Mesendoderm (in vitro differentiated cells): ENCODE measurements at regions not wholly inside any gene's neighbourhood (a gene's known extent, or its start where the extent isn't known, plus 50 kb on each side); places are given as distances from the start of the nearest gene placed in this dataset.

Experiments used
- DNase-seq: peaks from one replicate; pipeline ENCODE4 v3.0.0; 2013
- H2AK5ac ChIP-seq: 2 replicates; pipeline ENCODE4 v1.6.1; 2013; ENCODE audit warnings: low read length, inconsistent platforms
- H2BK120ac ChIP-seq: 2 replicates; pipeline ENCODE4 v1.6.1; 2013; ENCODE audit warnings: low read depth, mild to moderate bottlenecking, low read length, moderate library complexity, mixed read lengths
- H2BK15ac ChIP-seq: replicated peaks from 2 replicates; pipeline ENCODE4 v1.6.1; 2013; ENCODE audit warnings: low read depth, mild to moderate bottlenecking, moderate library complexity
- H2BK5ac ChIP-seq: 2 replicates; pipeline ENCODE4 v1.6.1; 2013; ENCODE audit warnings: low read length, inconsistent platforms
- H3K18ac ChIP-seq: 2 replicates; pipeline ENCODE4 v1.6.1; 2013; ENCODE audit warnings: mild to moderate bottlenecking, low read length, mixed read lengths
- H3K23ac ChIP-seq: one replicate; pipeline ENCODE4 v1.6.1; 2013; ENCODE audit warnings: low read length
- H3K27ac ChIP-seq: 2 replicates; pipeline ENCODE4 v1.5.1; 2013; ENCODE audit warnings: low read depth, mild to moderate bottlenecking, inconsistent platforms, low read length, moderate library complexity
- H3K27me3 ChIP-seq: 2 replicates; pipeline ENCODE4 v1.6.1; 2013; ENCODE audit warnings: low read length, control low read depth, mild to moderate bottlenecking, inconsistent platforms; ENCODE audit not compliant: insufficient read depth, poor library complexity
- H3K36me3 ChIP-seq: 2 replicates; pipeline ENCODE4 v1.6.1; 2013; ENCODE audit warnings: low read length, inconsistent platforms; ENCODE audit not compliant: control insufficient read depth, insufficient read depth
- H3K4ac ChIP-seq: one replicate; pipeline ENCODE4 v1.6.1; 2013; ENCODE audit warnings: low read depth, mild to moderate bottlenecking, low read length, moderate library complexity
- H3K4me1 ChIP-seq: 2 replicates; pipeline ENCODE4 v1.6.1; 2013; ENCODE audit warnings: low read depth, low read length, inconsistent platforms; ENCODE audit not compliant: control insufficient read depth
- H3K4me2 ChIP-seq: 2 replicates; pipeline ENCODE4 v1.6.1; 2013; ENCODE audit warnings: low read length
- H3K4me3 ChIP-seq: 2 replicates; pipeline ENCODE4 v1.5.1; 2013; ENCODE audit warnings: mild to moderate bottlenecking, low read length
- H3K56ac ChIP-seq: one replicate; pipeline ENCODE4 v1.6.1; 2013; ENCODE audit warnings: low read length
- H3K79me1 ChIP-seq: 2 replicates; pipeline ENCODE4 v1.6.1; 2013; ENCODE audit warnings: low read length, inconsistent platforms
- H3K79me2 ChIP-seq: 2 replicates; pipeline ENCODE4 v1.6.1; 2013; ENCODE audit warnings: mild to moderate bottlenecking, low read length; ENCODE audit not compliant: control insufficient read depth, insufficient read depth
- H3K9ac ChIP-seq: 2 replicates; pipeline ENCODE4 v1.6.1; 2013; ENCODE audit warnings: low read length, inconsistent platforms
- H4K5ac ChIP-seq: one replicate; pipeline ENCODE4 v1.6.1; 2013; ENCODE audit warnings: low read length
- H4K8ac ChIP-seq: one replicate; pipeline ENCODE4 v1.6.1; 2013; ENCODE audit warnings: low read depth, mild to moderate bottlenecking, control low read depth, low read length, moderate library complexity
- WGBS: extraction: QIAGEN DNeasy Blood & Tissue Kit; methylation state at CpG from one replicate; pipeline ENCODE4 v1.1.7; 2013; ENCODE audit warnings: low lambda C conversion rate, missing lambda C conversion rate; ENCODE audit not compliant: insufficient coverage; ENCODE audit errors: extremely low coverage; 5-methylcytosine and 5-hydroxymethylcytosine counted together

DNA sequence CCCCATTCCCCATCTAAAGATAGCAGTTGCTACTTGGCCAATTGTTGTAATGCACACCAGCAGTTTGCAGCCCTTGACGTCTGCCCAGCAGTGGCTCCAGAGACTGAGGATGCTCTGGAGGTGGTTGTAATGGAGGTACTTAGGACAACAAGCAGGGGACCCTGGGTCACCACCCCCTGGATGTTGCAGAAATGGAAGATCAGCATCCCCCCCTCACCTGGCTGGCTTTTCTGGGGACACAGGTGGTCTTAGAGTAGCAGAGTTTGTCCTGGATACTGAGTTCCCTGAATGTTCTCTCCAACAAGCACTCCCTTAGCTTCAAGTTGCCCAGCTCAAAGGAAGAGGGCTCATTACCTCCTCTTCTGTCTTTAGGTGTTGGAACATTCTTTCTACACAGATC is 250.5 kb downstream of the AACS start:
- H4K5ac ChIP-seq, result no peak overlapping the region
- no peak overlapping the region for H3K18ac ChIP-seq
- H3K4me3 ChIP-seq, result no peak overlapping the region
- H2BK5ac ChIP-seq, result no peak overlapping the region
- H2BK120ac ChIP-seq, result no peak overlapping the region
- H3K27ac ChIP-seq, result no peak overlapping the region
- no peak overlapping the region for H4K8ac ChIP-seq
- no peaks in the 10 kb centered on the region for H3K36me3 ChIP-seq
- no peak overlapping the region for H3K4me2 ChIP-seq
- H3K27me3 ChIP-seq, result no peaks in the 10 kb centered on the region
- no peak overlapping the region for H3K9ac ChIP-seq
- H3K56ac ChIP-seq, result no peak overlapping the region
- no CpG with 5 or more reads among the region's 1 CpG for WGBS
- no peak overlapping the region for H2BK15ac ChIP-seq
- no peak overlapping the region for H3K23ac ChIP-seq
- peaks cover 2% of the 10 kb centered on the region for H3K4me1 ChIP-seq
- no peak for DNase-seq
- no peaks in the 10 kb centered on the region for H3K79me1 ChIP-seq
- H3K4ac ChIP-seq, result no peak overlapping the region
- H3K79me2 ChIP-seq, result no peaks in the 10 kb centered on the region
- H2AK5ac ChIP-seq, result no peak overlapping the region

DNA sequence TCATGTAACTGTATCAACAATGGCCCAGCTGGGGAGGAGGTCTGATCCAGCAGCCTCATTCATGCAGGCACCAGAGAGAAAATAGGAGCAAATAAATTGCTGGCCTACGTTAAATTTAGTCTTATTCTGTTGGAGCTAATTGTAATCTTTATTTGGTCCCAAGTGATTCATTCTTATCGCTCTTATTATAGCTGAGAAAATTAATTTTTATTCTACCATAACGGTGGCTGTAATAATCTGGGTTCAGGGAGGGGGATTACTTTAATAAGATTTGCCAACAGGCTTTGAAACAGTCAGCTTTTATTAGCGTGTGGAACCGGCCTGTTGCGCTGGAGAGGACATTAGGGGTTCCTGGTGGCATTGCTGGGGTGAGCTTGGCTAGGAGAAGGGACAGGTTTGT is 254.9 kb downstream of the AACS start:
- no peak overlapping the region for H3K4me3 ChIP-seq
- no peak overlapping the region for H3K18ac ChIP-seq
- no peaks in the 10 kb centered on the region for H3K36me3 ChIP-seq
- no peak overlapping the region for H2BK5ac ChIP-seq
- H3K4ac ChIP-seq, result no peak overlapping the region
- H3K27ac ChIP-seq, result no peak overlapping the region
- H2BK15ac ChIP-seq, result no peak overlapping the region
- no peak overlapping the region for H2BK120ac ChIP-seq
- H3K56ac ChIP-seq, result no peak overlapping the region
- no peaks in the 10 kb centered on the region for H3K79me2 ChIP-seq
- H3K27me3 ChIP-seq, result no peaks in the 10 kb centered on the region
- no peak overlapping the region for H3K4me2 ChIP-seq
- no peak overlapping the region for H4K8ac ChIP-seq
- H3K9ac ChIP-seq, result no peak overlapping the region
- no CpG with 5 or more reads among the region's 6 CpGs for WGBS
- DNase-seq, result no peak
- no peaks in the 10 kb centered on the region for H3K4me1 ChIP-seq
- H3K79me1 ChIP-seq, result no peaks in the 10 kb centered on the region
- H3K23ac ChIP-seq, result no peak overlapping the region
- no peak overlapping the region for H4K5ac ChIP-seq
- H2AK5ac ChIP-seq, result no peak overlapping the region

DNA sequence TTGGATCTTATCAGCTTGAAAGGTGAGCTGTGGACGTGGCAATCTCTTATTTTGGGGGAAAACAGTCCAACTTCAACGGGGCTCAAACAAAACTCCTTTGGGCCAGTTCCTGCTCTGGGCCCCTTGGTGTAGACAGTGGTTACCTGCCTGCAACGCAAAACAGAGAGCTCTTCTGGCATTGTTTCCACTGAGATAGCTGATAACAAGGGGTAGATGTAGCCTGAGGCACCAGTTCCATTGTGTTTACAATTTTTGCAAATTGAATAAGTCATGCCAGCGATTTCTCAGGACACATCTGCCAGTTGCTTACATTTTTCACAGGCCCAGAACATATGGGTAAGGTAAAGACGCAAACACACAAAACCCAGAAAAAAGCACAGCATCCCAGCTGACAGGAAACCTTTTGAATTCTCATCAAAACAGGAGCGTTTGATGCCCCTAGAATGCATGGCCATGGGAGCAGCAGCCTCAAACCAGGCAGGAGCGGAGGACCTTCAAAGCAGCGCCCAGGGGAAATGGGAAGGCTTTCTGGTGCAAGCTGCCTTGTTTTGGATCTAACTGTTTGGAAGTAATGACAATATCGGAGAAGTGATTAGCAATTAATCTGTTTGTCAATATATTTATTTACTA is 259.7 kb downstream of the AACS start:
- Histone ChIP-seq H3K4me1 (no peaks in the 10 kb centered on the region), H2BK120ac (no peak overlapping the region), H3K4me3 (no peak overlapping the region), H3K27me3 (no peaks in the 10 kb centered on the region), H2AK5ac (no peak overlapping the region), H2BK15ac (no peak overlapping the region), H3K23ac (no peak overlapping the region), H3K27ac (no peak overlapping the region), H3K36me3 (no peaks in the 10 kb centered on the region), H3K18ac (no peak overlapping the region), H3K4me2 (no peak overlapping the region), H3K79me1 (no peaks in the 10 kb centered on the region), H3K9ac (no peak overlapping the region), H3K79me2 (no peaks in the 10 kb centered on the region), H3K56ac (no peak overlapping the region), H4K5ac (no peak overlapping the region), H3K4ac (no peak overlapping the region), H4K8ac (no peak overlapping the region), H2BK5ac (no peak overlapping the region)
- WGBS, result no CpG with 5 or more reads among the region's 9 CpGs
- DNase-seq, result peak; percentile 50

DNA sequence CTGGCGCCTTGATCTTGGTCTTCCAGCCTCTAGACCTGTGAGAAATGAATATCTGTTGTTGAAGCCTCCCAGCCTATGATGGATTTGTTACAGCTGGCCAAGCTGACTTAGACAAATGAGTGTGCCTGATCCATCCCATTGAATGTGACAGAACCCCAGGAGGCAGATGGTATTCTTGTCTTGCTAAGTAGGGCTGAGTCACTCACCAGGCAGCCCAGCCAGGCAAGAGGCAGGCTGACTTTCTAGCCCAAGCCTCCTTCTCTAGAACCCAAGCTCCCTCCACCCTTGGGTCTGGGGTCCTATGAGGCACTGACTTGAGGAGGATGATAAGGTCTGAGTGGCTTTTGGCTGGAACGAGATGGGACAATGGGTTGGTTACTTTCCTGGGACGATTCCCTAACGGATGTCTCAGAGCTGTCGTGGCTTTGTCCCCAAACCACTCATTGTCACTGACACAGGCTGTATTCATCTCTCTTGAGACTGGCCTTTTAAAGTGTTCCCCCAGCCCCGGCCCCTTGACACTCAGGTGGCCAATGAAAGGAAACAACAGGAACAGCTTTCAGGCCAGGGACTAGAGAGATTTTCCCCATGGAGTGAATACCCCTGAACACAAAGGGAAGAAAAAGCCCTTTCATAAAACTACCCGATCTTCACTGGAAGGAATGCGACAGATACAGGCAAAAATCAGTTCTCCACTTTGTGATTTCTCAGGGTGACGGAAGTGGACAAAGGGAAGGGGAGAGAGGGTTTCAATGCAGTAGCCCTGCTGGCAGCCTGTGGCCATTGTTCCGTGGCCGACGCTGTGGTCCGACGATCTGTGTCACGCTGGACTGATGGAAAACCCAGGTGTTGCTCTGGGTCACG is 264.2 kb downstream of the AACS start:
- no peak overlapping the region for H2AK5ac ChIP-seq
- no peak overlapping the region for H3K18ac ChIP-seq
- no peak overlapping the region for H4K8ac ChIP-seq
- no peaks in the 10 kb centered on the region for H3K79me2 ChIP-seq
- WGBS, result no CpG with 5 or more reads among the region's 16 CpGs
- H3K27me3 ChIP-seq, result no peaks in the 10 kb centered on the region
- peak overlapping the region; percentile 17 for H3K27ac ChIP-seq
- no peak overlapping the region for H2BK5ac ChIP-seq
- no peak overlapping the region for H3K4ac ChIP-seq
- H2BK120ac ChIP-seq, result no peak overlapping the region
- no peak overlapping the region for H3K9ac ChIP-seq
- H3K23ac ChIP-seq, result no peak overlapping the region
- no peak overlapping the region for H3K4me3 ChIP-seq
- no peak overlapping the region for H2BK15ac ChIP-seq
- H3K56ac ChIP-seq, result peak overlapping the region; percentile 20
- peak; percentile 79 for DNase-seq
- H4K5ac ChIP-seq, result no peak overlapping the region
- H3K79me1 ChIP-seq, result no peaks in the 10 kb centered on the region
- H3K4me1 ChIP-seq, result no peaks in the 10 kb centered on the region
- no peak overlapping the region for H3K4me2 ChIP-seq
- H3K36me3 ChIP-seq, result no peaks in the 10 kb centered on the region

DNA sequence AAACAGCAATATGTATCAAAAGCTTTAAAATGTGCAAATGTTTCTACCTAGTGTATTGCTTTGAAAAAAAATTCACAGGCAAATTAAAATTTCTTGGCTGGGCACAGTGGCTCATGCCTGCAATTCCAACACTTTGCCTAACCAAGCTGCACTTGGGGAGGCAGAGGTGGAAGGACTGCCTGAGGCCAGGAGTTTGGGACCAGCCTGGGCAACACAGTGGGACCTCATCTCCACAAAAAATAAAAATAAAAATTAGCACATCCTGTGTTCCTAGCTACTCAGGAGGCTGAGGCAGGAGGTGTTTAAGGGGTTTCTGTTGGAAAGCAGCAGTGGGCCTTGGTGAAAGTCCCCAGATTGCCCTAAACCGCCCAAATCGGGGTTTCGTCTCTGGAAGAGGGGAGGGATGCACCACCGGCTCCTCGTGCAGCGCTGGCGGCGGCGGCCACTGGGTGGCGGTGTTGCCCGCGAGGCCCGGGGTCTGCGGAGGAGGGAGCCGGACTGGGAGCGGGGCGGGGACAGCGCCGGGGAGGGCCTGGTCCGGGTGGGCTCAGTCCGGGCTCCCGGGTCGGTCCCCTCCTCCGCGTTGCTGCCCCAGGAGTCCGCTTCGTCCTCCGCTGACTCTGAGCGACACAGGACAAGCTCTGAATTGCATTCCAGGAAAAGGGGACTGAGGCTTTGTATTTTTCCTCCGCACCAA is 265.6 kb downstream of the AACS start:
- no peaks in the 10 kb centered on the region for H3K4me1 ChIP-seq
- peak overlapping the region; percentile 67 for H3K4me3 ChIP-seq

More for the DNA sequence above, 265.6 kb downstream of the AACS start:
- peak overlapping the region; percentile 77 for H3K18ac ChIP-seq
- peak overlapping the region; percentile 92 for H3K4me2 ChIP-seq
- H3K79me1 ChIP-seq, result no peaks in the 10 kb centered on the region
- no peaks in the 10 kb centered on the region for H3K79me2 ChIP-seq
- no peak overlapping the region for H4K5ac ChIP-seq
- H2AK5ac ChIP-seq, result no peak overlapping the region
- peak; percentile 79 for DNase-seq
- H2BK5ac ChIP-seq, result no peak overlapping the region
- H3K36me3 ChIP-seq, result no peaks in the 10 kb centered on the region
- no peak overlapping the region for H3K4ac ChIP-seq
- no peak overlapping the region for H4K8ac ChIP-seq
- peak overlapping the region; percentile 85 for H3K56ac ChIP-seq
- no peak overlapping the region for H2BK120ac ChIP-seq
- no peak overlapping the region for H2BK15ac ChIP-seq
- H3K27ac ChIP-seq, result no peak overlapping the region
- H3K27me3 ChIP-seq, result no peaks in the 10 kb centered on the region
- H3K9ac ChIP-seq, result peak overlapping the region; percentile 79
- H3K23ac ChIP-seq, result no peak overlapping the region
- WGBS, result no CpG with 5 or more reads among the region's 30 CpGs
